ENCODE measurements at regions not wholly inside any gene's neighbourhood (a gene's known extent, or its start where the extent isn't known, plus 50 kb on each side); places are given as distances from the start of the nearest gene placed in this dataset.

- TF ChIP-seq CTCF (conservative IDR thresholded peaks at IDR 0.05; ENCODE audit: low read depth in 2 of 2), result no peak
- no peak for TF ChIP-seq REST (IDR thresholded peaks at IDR 0.05; ENCODE audit: unreplicated experiment)
- TF ChIP-seq JUNB (IDR thresholded peaks at IDR 0.05; ENCODE audit: unreplicated experiment), result no peak
- no peak for TF ChIP-seq POLR2AphosphoS5 (IDR thresholded peaks at IDR 0.05; ENCODE audit: low read depth)
- TF ChIP-seq ZNF114 (CRISPR knock-in tag; IDR thresholded peaks at IDR 0.05), result no peak
- no peak for TF ChIP-seq EZH2 (IDR thresholded peaks at IDR 0.05; ENCODE audit: low read depth, unreplicated experiment)
- TF ChIP-seq EZH2phosphoT487 (IDR thresholded peaks at IDR 0.05; ENCODE audit: unreplicated experiment), result no peak
- TF ChIP-seq ZNF462 (CRISPR knock-in tag; IDR thresholded peaks at IDR 0.05), result no peak
- no peak for TF ChIP-seq CREB1 (CRISPR knock-in tag; IDR thresholded peaks at IDR 0.05; ENCODE audit: low read depth)
- TF ChIP-seq STAT1 (IDR thresholded peaks at IDR 0.05; ENCODE audit: unreplicated experiment), result no peak
Measured at GRCh38 chr3:81968658-81969057, 207.2 kb upstream of the GBE1 start.
